SK-N-SH (cell line): ENCODE measurements at regions not wholly inside any gene's neighbourhood (a gene's known extent, or its start where the extent isn't known, plus 50 kb on each side); places are given as distances from the start of the nearest gene placed in this dataset.

Source experiments
- CTCF ChIA-PET: fragments of 300-600, 350-600 bp; formaldehyde crosslinking; extraction: SDS; loops from one replicate; lab custom pipeline; 2021; lab: Yijun Ruan, JAX
- POLR2A ChIA-PET: fragments of 350-600 bp; sonication (Branson Sonifier 250); formaldehyde crosslinking; extraction: SDS; loops from one replicate; lab custom pipeline; 2020; ENCODE audit warnings: antibody characterized with exemption, inconsistent platforms; lab: Yijun Ruan, JAX
- DNase-seq: peaks from one replicate; pipeline ENCODE4 v3.0.0; 2012
- H2AFZ ChIP-seq: fragments of 200-600 bp; sonication (generic); 2 replicates; pipeline ENCODE4 v1.8.1; 2016; ENCODE audit warnings: antibody characterized with exemption, mild to moderate bottlenecking, low read depth
- H3F3A ChIP-seq: fragments of 200-600 bp; sonication (generic); replicated peaks from 2 replicates; pipeline ENCODE3; 2016; ENCODE audit warnings: antibody characterized with exemption, mild to moderate bottlenecking; ENCODE audit not compliant: insufficient read depth
- H3K27ac ChIP-seq, 2 experiments: fragments of 200-500 bp in 1 of 2; fragments of 200-600 bp in 1 of 2; sonication (Bioruptor generic) in 1 of 2; sonication (generic), shearing (Covaris generic) in 1 of 2; 2 replicates each; pipeline versions ENCODE4 v1.5.1 to v1.6.1; 2014 to 2016; ENCODE audit warnings: low read depth in 2 of 2, inconsistent platforms in 1 of 2, low read length in 1 of 2, mild to moderate bottlenecking in 1 of 2, mixed read lengths in 1 of 2
- H3K27me3 ChIP-seq: fragments of 200-600 bp; sonication (generic), shearing (Covaris generic); 2 replicates; pipeline ENCODE4 v1.6.1; 2016; ENCODE audit warnings: mixed run types; ENCODE audit not compliant: insufficient read depth
- H3K36me3 ChIP-seq, 2 experiments: fragments of 200-500 bp in 1 of 2; fragments of 200-600 bp in 1 of 2; sonication (Bioruptor generic) in 1 of 2; sonication (generic) in 1 of 2; replicated peaks in 1 of 2; 2 replicates each; pipeline versions ENCODE3 to v1.5.1; 2014 to 2016; ENCODE audit warnings: low read length in 1 of 2, mild to moderate bottlenecking in 1 of 2; ENCODE audit not compliant: insufficient read depth in 2 of 2, control insufficient read depth in 1 of 2
- H3K4me1 ChIP-seq, 2 experiments: fragments of 200-500 bp in 1 of 2; fragments of 200-600 bp in 1 of 2; sonication (Bioruptor generic) in 1 of 2; sonication (generic), shearing (Covaris generic) in 1 of 2; 2 replicates each; pipeline versions ENCODE4 v1.5.1 to v1.6.1; 2014 to 2016; ENCODE audit warnings: low read depth in 1 of 2, low read length in 1 of 2, mixed run types in 1 of 2; ENCODE audit not compliant: insufficient read depth in 2 of 2, control insufficient read depth in 1 of 2
- H3K4me2 ChIP-seq: fragments of 200-600 bp; sonication (generic), shearing (Covaris generic); 2 replicates; pipeline ENCODE4 v1.6.1; 2017; ENCODE audit warnings: mixed run types
- H3K4me3 ChIP-seq, 2 experiments: fragments of 200-500 bp in 1 of 2; fragments of 200-600 bp in 1 of 2; sonication (Bioruptor generic) in 1 of 2; sonication (generic), shearing (Covaris generic) in 1 of 2; 2 replicates each; pipeline versions ENCODE4 v1.5.1 to v1.8.1; 2014 to 2016; ENCODE audit warnings: low read depth in 2 of 2, inconsistent platforms in 1 of 2, low read length in 1 of 2, mild to moderate bottlenecking in 1 of 2, mixed read lengths in 1 of 2, moderate library complexity in 1 of 2
- H3K79me2 ChIP-seq: fragments of 200-600 bp; sonication (generic); 2 replicates; pipeline ENCODE4 v1.8.1; 2017; ENCODE audit warnings: mild to moderate bottlenecking; ENCODE audit not compliant: insufficient read depth
- H3K9ac ChIP-seq: fragments of 200-600 bp; sonication (generic); 2 replicates; pipeline ENCODE4 v1.6.1; 2017; ENCODE audit warnings: mixed run types
- H3K9me2 ChIP-seq: fragments of 200-600 bp; sonication (generic); 2 replicates; pipeline ENCODE4 v1.6.1; 2017; ENCODE audit warnings: mixed run types
- H3K9me3 ChIP-seq: fragments of 200-600 bp; sonication (generic); 2 replicates; pipeline ENCODE4 v1.6.1; 2017; ENCODE audit warnings: mixed run types, mild to moderate bottlenecking, moderate library complexity
- H4K20me1 ChIP-seq: fragments of 200-600 bp; sonication (generic); 2 replicates; pipeline ENCODE4 v1.6.1; 2017; ENCODE audit warnings: mild to moderate bottlenecking, mixed run types; ENCODE audit not compliant: insufficient read depth
- CHD2 ChIP-seq: fragments of 150-350 bp; IDR thresholded peaks from 2 replicates; pipeline ENCODE4 v1.6.1; 2018; ENCODE audit warnings: low read length; ENCODE audit not compliant: partially characterized antibody
- ELF1 ChIP-seq: IDR thresholded peaks from 2 replicates; pipeline ENCODE4 v1.4.0; 2012
- FOSL2 ChIP-seq: IDR thresholded peaks from 2 replicates; pipeline ENCODE4 v1.4.0; 2012; ENCODE audit warnings: low read depth, mild to moderate bottlenecking, moderate library complexity, borderline replicate concordance
- GATA2 ChIP-seq: sonication (generic); formaldehyde crosslinking; IDR thresholded peaks from 2 replicates; pipeline ENCODE4 v1.5.0; 2020; ENCODE audit warnings: mild to moderate bottlenecking, missing genetic modification reagents
- IRF3 ChIP-seq: fragments of 150-350 bp; IDR thresholded peaks from 2 replicates; pipeline ENCODE4 v1.6.1; 2016; ENCODE audit warnings: mild to moderate bottlenecking, low read depth, low read length
- JUND ChIP-seq: IDR thresholded peaks from 2 replicates; pipeline ENCODE4 v1.4.0; 2012
- MAX ChIP-seq: IDR thresholded peaks from 2 replicates; pipeline ENCODE4 v1.4.0; 2012; ENCODE audit warnings: low read depth
- MEF2A ChIP-seq: IDR thresholded peaks from 2 replicates; pipeline ENCODE4 v1.4.0; 2012; ENCODE audit warnings: low read depth, borderline replicate concordance
- MXI1 ChIP-seq: IDR thresholded peaks from 2 replicates; pipeline ENCODE4 v1.6.1; 2012; ENCODE audit warnings: mild to moderate bottlenecking, low read depth, low read length, improper control_type of control experiment
- NFIC ChIP-seq: IDR thresholded peaks from 2 replicates; pipeline ENCODE4 v1.4.0; 2012; ENCODE audit warnings: borderline replicate concordance
- NRF1 ChIP-seq: IDR thresholded peaks from 2 replicates; pipeline ENCODE4 v1.6.1; 2012; ENCODE audit warnings: low read depth, mild to moderate bottlenecking, low read length
- RAD21 ChIP-seq: IDR thresholded peaks from 2 replicates; pipeline ENCODE4 v1.6.1; 2012; ENCODE audit warnings: mild to moderate bottlenecking, low read length
- RCOR1 ChIP-seq: fragments of 150-350 bp; IDR thresholded peaks from 2 replicates; pipeline ENCODE4 v1.6.1; 2017; ENCODE audit warnings: antibody characterized with exemption, low read length
- RFX5 ChIP-seq: IDR thresholded peaks from 2 replicates; pipeline ENCODE4 v1.6.1; 2012; ENCODE audit warnings: mild to moderate bottlenecking, improper control_type of control experiment, low read length
- RXRA ChIP-seq: IDR thresholded peaks from 2 replicates; pipeline ENCODE4 v1.4.0; 2012; ENCODE audit warnings: low read depth, mild to moderate bottlenecking, borderline replicate concordance
- SIN3A ChIP-seq: IDR thresholded peaks from 2 replicates; pipeline ENCODE4 v1.6.1; 2012; ENCODE audit warnings: low read depth, mild to moderate bottlenecking, low read length, moderate library complexity, borderline replicate concordance
- TCF12 ChIP-seq: IDR thresholded peaks from 2 replicates; pipeline ENCODE4 v1.4.0; 2012
- TEAD4 ChIP-seq: IDR thresholded peaks from 2 replicates; pipeline ENCODE4 v1.4.0; 2012; ENCODE audit warnings: mild to moderate bottlenecking, borderline replicate concordance; ENCODE audit not compliant: insufficient read depth
- USF2 ChIP-seq: fragments of 150-350 bp; IDR thresholded peaks from 2 replicates; pipeline ENCODE4 v1.6.1; 2017; ENCODE audit warnings: antibody characterized with exemption, low read length, low read depth, borderline replicate concordance
- WGBS: methylation state at CpG from one replicate; pipeline ENCODE4 v1.1.6; 2017; ENCODE audit warnings: low lambda C conversion rate; 5-methylcytosine and 5-hydroxymethylcytosine counted together

GRCh38 chr4:72712997-72713396 lies 144.0 kb upstream of the ADAMTS3 start:
- H4K20me1 ChIP-seq, result no peaks in the 10 kb centered on the region
- TF ChIP-seq TEAD4 (no peak), RXRA (no peak), NRF1 (no peak), FOSL2 (no peak), ELF1 (no peak)
- ChIA-PET CTCF (no interaction called here), POLR2A (no interaction called here)
- no peak overlapping the region for H2AFZ ChIP-seq
- H3K4me3 ChIP-seq, result no peak overlapping the region
- H3K9ac ChIP-seq, result no peak overlapping the region
- no peak overlapping the region for H3K4me2 ChIP-seq
- H3K27ac ChIP-seq, result no peak overlapping the region
- H3K79me2 ChIP-seq, result no peaks in the 10 kb centered on the region
- H3F3A ChIP-seq, result no peaks in the 10 kb centered on the region
- H3K4me1 ChIP-seq, result no peaks in the 10 kb centered on the region
- H3K36me3 ChIP-seq, result no peaks in the 10 kb centered on the region
- DNase-seq, result no peak
- H3K9me3 ChIP-seq, result no peaks in the 10 kb centered on the region
- H3K9me2 ChIP-seq, result no peaks in the 10 kb centered on the region
- no peaks in the 10 kb centered on the region; the same call in 1 of the 2 replicates for H3K27me3 ChIP-seq

GRCh38 chr4:72709475-72709874 lies 140.5 kb upstream of the ADAMTS3 start:
- WGBS, result 15% methylated on average over 3 of the region's 3 CpGs

More at GRCh38 chr4:72709475-72709874, 140.5 kb upstream of the ADAMTS3 start:
- ChIA-PET CTCF (interaction anchor here (1.8 kb wide), 1 partner anchor 10 kb away, joined by 5 read pairs; no protein-coding TSS in a partner anchor), POLR2A (no interaction called here)
- H3K9ac ChIP-seq, result no peak overlapping the region
- TF ChIP-seq RAD21 (no peak), GATA2 (CRISPR knock-in tag) (no peak), JUND (no peak), USF2 (no peak), TCF12 (no peak), RCOR1 (no peak), MAX (no peak), CHD2 (no peak), TEAD4 (no peak), FOSL2 (no peak), NFIC (no peak), SIN3A (no peak), IRF3 (no peak), MXI1 (no peak), MEF2A (no peak), ELF1 (no peak), RFX5 (no peak)
- TF ChIP-seq, all 33 proteins: peak for 0
- no peak for DNase-seq
- Histone ChIP-seq H2AFZ (no peak overlapping the region), H3K27ac (no peak overlapping the region), H3K4me3 (no peak overlapping the region), H3K27me3 (no peaks in the 10 kb centered on the region), H3K9me2 (no peaks in the 10 kb centered on the region), H3F3A (no peaks in the 10 kb centered on the region), H3K36me3 (no peaks in the 10 kb centered on the region), H3K9me3 (no peaks in the 10 kb centered on the region), H3K79me2 (no peaks in the 10 kb centered on the region), H4K20me1 (no peaks in the 10 kb centered on the region), H3K4me1 (no peaks in the 10 kb centered on the region), H3K4me2 (no peak overlapping the region)
